Peyer's patch (tissue), 4 donors: ENCODE measurements at regions not wholly inside any gene's neighbourhood (a gene's known extent, or its start where the extent isn't known, plus 50 kb on each side); places are given as distances from the start of the nearest gene placed in this dataset.

Source experiments
- CTCF ChIP-seq, 6 experiments: fragments of 450-650 bp in 4 of 6; fragments of 200-600 bp in 2 of 6; sonication (generic) in 1 of 6; IDR thresholded peaks; one replicate each; pipeline ENCODE4 v1.5.1; 2017 to 2019; ENCODE audit warnings: antibody characterized with exemption in 6 of 6, mild to moderate bottlenecking in 3 of 6, moderate library complexity in 1 of 6
- POLR2A ChIP-seq, 2 donors: fragments of 450-650 bp; IDR thresholded peaks; one replicate each; pipeline ENCODE4 v1.5.1; 2017; ENCODE audit warnings: antibody characterized with exemption in 2 of 2, mild to moderate bottlenecking in 2 of 2, moderate library complexity in 2 of 2

GRCh38 chr22:49302150-49302460 is 525.6 kb downstream of the BRD1 start:
- no peak for TF ChIP-seq CTCF (IDR thresholded peaks at IDR 0.05)
- no peak for TF ChIP-seq POLR2A (IDR thresholded peaks at IDR 0.05)
